ENCODE measurements at regions not wholly inside any gene's neighbourhood (a gene's known extent, or its start where the extent isn't known, plus 50 kb on each side); places are given as distances from the start of the nearest gene placed in this dataset.

- no peak for DNase-seq
These were observed 1157.7 kb downstream of the BCL11B start for GRCh38 chr14:98114122-98114895.

GRCh38 chr14:98114946-98115345, 1157.1 kb downstream of the BCL11B start:
- no peak for DNase-seq

GRCh38 chr14:98118749-98119148, 1153.2 kb downstream of the BCL11B start:
- DNase-seq: no peak

GRCh38 chr14:98119739-98120138, 1152.3 kb downstream of the BCL11B start:
- no peak for DNase-seq

- DNase-seq: no peak
These were observed 1151.0 kb downstream of the BCL11B start for GRCh38 chr14:98120831-98121464.

- no peak for DNase-seq
These were observed 1149.5 kb downstream of the BCL11B start for GRCh38 chr14:98122527-98122926.

- no peak for DNase-seq
These were observed 1141.3 kb downstream of the BCL11B start for GRCh38 chr14:98130691-98131090.

GRCh38 chr14:98131406-98131805, 1140.6 kb downstream of the BCL11B start:
- no peak for DNase-seq

- DNase-seq: no peak
These were observed 1138.2 kb downstream of the BCL11B start for GRCh38 chr14:98133806-98134205.

GRCh38 chr14:98136012-98136789, 1135.8 kb downstream of the BCL11B start:
- no peak for DNase-seq

GRCh38 chr14:98137131-98138025, 1134.6 kb downstream of the BCL11B start:
- no peak for DNase-seq

- no peak for DNase-seq
These were observed 1133.3 kb downstream of the BCL11B start for GRCh38 chr14:98138666-98139065.

- no peak for DNase-seq
These were observed 1131.0 kb downstream of the BCL11B start for GRCh38 chr14:98140862-98141530.

- no peak for DNase-seq
These were observed 1128.4 kb downstream of the BCL11B start for GRCh38 chr14:98143566-98143965.

- DNase-seq: no peak
These were observed 1127.0 kb downstream of the BCL11B start for GRCh38 chr14:98144964-98145363.

- no peak for DNase-seq
These were observed 1125.6 kb downstream of the BCL11B start for GRCh38 chr14:98146416-98146815.

- no peak for DNase-seq
These were observed 1117.7 kb downstream of the BCL11B start for GRCh38 chr14:98154254-98154653.

GRCh38 chr14:98156411-98156810, 1115.6 kb downstream of the BCL11B start:
- no peak for DNase-seq

GRCh38 chr14:98160901-98161300, 1111.1 kb downstream of the BCL11B start:
- DNase-seq: no peak

- DNase-seq: no peak
These were observed 1110.6 kb downstream of the BCL11B start for GRCh38 chr14:98161356-98161755.

All from muscle of arm (tissue), 1 donor.